ENCODE measurements at regions not wholly inside any gene's neighbourhood (a gene's known extent, or its start where the extent isn't known, plus 50 kb on each side); places are given as distances from the start of the nearest gene placed in this dataset.

GRCh38 chr11:26243426-26243825, 88.5 kb upstream of the ANO3 start:
- no peak for TF ChIP-seq CTCF (IDR thresholded peaks at IDR 0.05; ENCODE audit: borderline replicate concordance, extremely low read depth, low read length, poor library complexity, severe bottlenecking)
- no peak for TF ChIP-seq EZH2 (IDR thresholded peaks at IDR 0.05; ENCODE audit: borderline replicate concordance, low read depth, low read length, severe bottlenecking)

Data from DND-41 (cell line).